ENCODE measurements at regions not wholly inside any gene's neighbourhood (a gene's known extent, or its start where the extent isn't known, plus 50 kb on each side); places are given as distances from the start of the nearest gene placed in this dataset.

GRCh38 chr9:90514877-90515276 is 127.7 kb downstream of the DIRAS2 start:
- Histone ChIP-seq H3K4me3 (ENCODE audit: low read length in 2 of 2) (no peak overlapping the region), H2BK12ac (ENCODE audit: low read length) (no peak overlapping the region), H3K14ac (ENCODE audit: low read length) (no peak overlapping the region), H3K23ac (ENCODE audit: low read depth, low read length, poor library complexity) (no peak overlapping the region), H3K9ac (ENCODE audit: low read depth, low read length, poor library complexity) (no peak overlapping the region), H2AFZ (ENCODE audit: low read length) (no peak overlapping the region), H3K18ac (ENCODE audit: low read length) (no peak overlapping the region), H2BK120ac (ENCODE audit: low read depth, low read length) (no peak overlapping the region), H3K9me3 (replicated peaks in 1 of 2; ENCODE audit: control insufficient read depth in 2 of 2, insufficient read depth in 1 of 2, low read depth in 1 of 2, low read length in 2 of 2) (peaks cover 0 to 2% of the 10 kb centered on the region in 2 donors), H3K4me2 (ENCODE audit: insufficient read depth, low read length, poor library complexity, severe bottlenecking) (no peak overlapping the region), H3K27ac (replicated peaks; ENCODE audit: low read length) (no peak overlapping the region), H4K8ac (ENCODE audit: low read depth, low read length) (no peak overlapping the region), H4K91ac (ENCODE audit: low read depth, low read length, poor library complexity) (no peak overlapping the region), H3K4ac (ENCODE audit: low read length) (no peak overlapping the region), H3K79me1 (ENCODE audit: low read depth, low read length) (no peaks in the 10 kb centered on the region), H2BK15ac (ENCODE audit: low read length) (no peak overlapping the region), H2AK5ac (ENCODE audit: low read depth, low read length) (no peak overlapping the region), H3K36me3 (replicated peaks in 1 of 2; ENCODE audit: control insufficient read depth in 2 of 2, insufficient read depth in 2 of 2, low read length in 2 of 2) (no peaks in the 10 kb centered on the region), H3K27me3 (ENCODE audit: control insufficient read depth in 3 of 3, insufficient read depth in 3 of 3, low read depth in 1 of 3, low read length in 3 of 3) (no peaks in the 10 kb centered on the region), H3K4me1 (ENCODE audit: control insufficient read depth in 2 of 2, insufficient read depth in 1 of 2, low read depth in 1 of 2, low read length in 2 of 2) (no peaks in the 10 kb centered on the region), H2BK5ac (ENCODE audit: low read length) (no peak overlapping the region)
- no CpG with 5 or more reads among the region's 3 CpGs for WGBS, 2 donors (ENCODE audit: extremely low coverage in 2 of 2, insufficient read length in 2 of 2, insufficient replicate concordance in 1 of 2)
- DNase-seq (ENCODE audit: low spot score), result no peak

- Histone ChIP-seq H2AK5ac (ENCODE audit: low read depth, low read length) (no peak overlapping the region), H3K14ac (ENCODE audit: low read length) (no peak overlapping the region), H3K4me3 (ENCODE audit: low read length in 2 of 2) (no peak overlapping the region), H3K9ac (ENCODE audit: low read depth, low read length, poor library complexity) (no peak overlapping the region), H2BK12ac (ENCODE audit: low read length) (no peak overlapping the region), H2BK5ac (ENCODE audit: low read length) (no peak overlapping the region), H2AFZ (ENCODE audit: low read length) (no peak overlapping the region), H3K27ac (replicated peaks; ENCODE audit: low read length) (no peak overlapping the region), H3K9me3 (replicated peaks in 1 of 2; ENCODE audit: control insufficient read depth in 2 of 2, insufficient read depth in 1 of 2, low read depth in 1 of 2, low read length in 2 of 2) (peaks cover 0 to 2% of the 10 kb centered on the region in 2 donors), H3K27me3 (ENCODE audit: control insufficient read depth in 3 of 3, insufficient read depth in 3 of 3, low read depth in 1 of 3, low read length in 3 of 3) (no peaks in the 10 kb centered on the region), H4K8ac (ENCODE audit: low read depth, low read length) (no peak overlapping the region), H2BK15ac (ENCODE audit: low read length) (no peak overlapping the region), H3K4ac (ENCODE audit: low read length) (no peak overlapping the region), H3K36me3 (replicated peaks in 1 of 2; ENCODE audit: control insufficient read depth in 2 of 2, insufficient read depth in 2 of 2, low read length in 2 of 2) (no peaks in the 10 kb centered on the region), H3K79me1 (ENCODE audit: low read depth, low read length) (no peaks in the 10 kb centered on the region), H3K4me1 (ENCODE audit: control insufficient read depth in 2 of 2, insufficient read depth in 1 of 2, low read depth in 1 of 2, low read length in 2 of 2) (no peaks in the 10 kb centered on the region), H3K18ac (ENCODE audit: low read length) (no peak overlapping the region), H2BK120ac (ENCODE audit: low read depth, low read length) (no peak overlapping the region), H3K4me2 (ENCODE audit: insufficient read depth, low read length, poor library complexity, severe bottlenecking) (no peak overlapping the region), H3K23ac (ENCODE audit: low read depth, low read length, poor library complexity) (no peak overlapping the region), H4K91ac (ENCODE audit: low read depth, low read length, poor library complexity) (no peak overlapping the region)
- no peak for DNase-seq (ENCODE audit: low spot score)
- no CpG with 5 or more reads among the region's 5 CpGs for WGBS, 2 donors (ENCODE audit: extremely low coverage in 2 of 2, insufficient read length in 2 of 2, insufficient replicate concordance in 1 of 2)
These were observed 127.1 kb downstream of the DIRAS2 start for GRCh38 chr9:90515510-90515909.

- no peak overlapping the region for H3K27ac ChIP-seq (replicated peaks; ENCODE audit: low read length)
- H3K4me1 ChIP-seq (ENCODE audit: control insufficient read depth in 2 of 2, insufficient read depth in 1 of 2, low read depth in 1 of 2, low read length in 2 of 2), result peaks cover under 1% of the 10 kb centered on the region in 2 donors
- H2BK12ac ChIP-seq (ENCODE audit: low read length), result no peak overlapping the region
- H3K23ac ChIP-seq (ENCODE audit: low read depth, low read length, poor library complexity), result no peak overlapping the region
- H3K9me3 ChIP-seq (replicated peaks in 1 of 2; ENCODE audit: control insufficient read depth in 2 of 2, insufficient read depth in 1 of 2, low read depth in 1 of 2, low read length in 2 of 2), result peaks cover 0 to 2% of the 10 kb centered on the region in 2 donors
- no peak overlapping the region for H3K4me2 ChIP-seq (ENCODE audit: insufficient read depth, low read length, poor library complexity, severe bottlenecking)
- no peak overlapping the region for H4K91ac ChIP-seq (ENCODE audit: low read depth, low read length, poor library complexity)
- no peak overlapping the region for H2BK120ac ChIP-seq (ENCODE audit: low read depth, low read length)
- H3K27me3 ChIP-seq (ENCODE audit: control insufficient read depth in 3 of 3, insufficient read depth in 3 of 3, low read depth in 1 of 3, low read length in 3 of 3), result no peaks in the 10 kb centered on the region
- H3K4me3 ChIP-seq (ENCODE audit: low read length in 2 of 2), result no peak overlapping the region
- H3K14ac ChIP-seq (ENCODE audit: low read length), result no peak overlapping the region
- H3K79me1 ChIP-seq (ENCODE audit: low read depth, low read length), result no peaks in the 10 kb centered on the region
- H2AFZ ChIP-seq (ENCODE audit: low read length), result no peak overlapping the region
- DNase-seq (ENCODE audit: low spot score), result no peak
- no peak overlapping the region for H4K8ac ChIP-seq (ENCODE audit: low read depth, low read length)
- no peaks in the 10 kb centered on the region for H3K36me3 ChIP-seq (replicated peaks in 1 of 2; ENCODE audit: control insufficient read depth in 2 of 2, insufficient read depth in 2 of 2, low read length in 2 of 2)
- no peak overlapping the region for H2BK15ac ChIP-seq (ENCODE audit: low read length)
- H3K4ac ChIP-seq (ENCODE audit: low read length), result no peak overlapping the region
- H2AK5ac ChIP-seq (ENCODE audit: low read depth, low read length), result no peak overlapping the region
- WGBS, 2 donors (ENCODE audit: extremely low coverage in 2 of 2, insufficient read length in 2 of 2, insufficient replicate concordance in 1 of 2), result no CpG with 5 or more reads among the region's 2 CpGs
- H2BK5ac ChIP-seq (ENCODE audit: low read length), result no peak overlapping the region
- H3K18ac ChIP-seq (ENCODE audit: low read length), result no peak overlapping the region
- H3K9ac ChIP-seq (ENCODE audit: low read depth, low read length, poor library complexity), result no peak overlapping the region
These were observed 125.5 kb downstream of the DIRAS2 start for GRCh38 chr9:90517103-90517502.

GRCh38 chr9:90521811-90522570 is 120.6 kb downstream of the DIRAS2 start:
- H3K23ac ChIP-seq (ENCODE audit: low read depth, low read length, poor library complexity), result no peak overlapping the region
- peaks cover 1% of the 10 kb centered on the region in 2 donors for H3K4me1 ChIP-seq (ENCODE audit: control insufficient read depth in 2 of 2, insufficient read depth in 1 of 2, low read depth in 1 of 2, low read length in 2 of 2)
- no peak overlapping the region for H2AK5ac ChIP-seq (ENCODE audit: low read depth, low read length)
- no peaks in the 10 kb centered on the region for H3K27me3 ChIP-seq (ENCODE audit: control insufficient read depth in 3 of 3, insufficient read depth in 3 of 3, low read depth in 1 of 3, low read length in 3 of 3)
- no peak overlapping the region for H2BK12ac ChIP-seq (ENCODE audit: low read length)
- no peaks in the 10 kb centered on the region for H3K36me3 ChIP-seq (replicated peaks in 1 of 2; ENCODE audit: control insufficient read depth in 2 of 2, insufficient read depth in 2 of 2, low read length in 2 of 2)
- H3K18ac ChIP-seq (ENCODE audit: low read length), result no peak overlapping the region
- H4K91ac ChIP-seq (ENCODE audit: low read depth, low read length, poor library complexity), result no peak overlapping the region
- H2AFZ ChIP-seq (ENCODE audit: low read length), result no peak overlapping the region
- H3K4ac ChIP-seq (ENCODE audit: low read length), result no peak overlapping the region
- no peak overlapping the region for H4K8ac ChIP-seq (ENCODE audit: low read depth, low read length)
- H3K14ac ChIP-seq (ENCODE audit: low read length), result no peak overlapping the region
- no CpG with 5 or more reads among the region's 7 CpGs for WGBS, 2 donors (ENCODE audit: extremely low coverage in 2 of 2, insufficient read length in 2 of 2, insufficient replicate concordance in 1 of 2)
- H3K27ac ChIP-seq (replicated peaks; ENCODE audit: low read length), result no peak overlapping the region
- H2BK5ac ChIP-seq (ENCODE audit: low read length), result no peak overlapping the region
- H3K79me1 ChIP-seq (ENCODE audit: low read depth, low read length), result no peaks in the 10 kb centered on the region
- no peaks in the 10 kb centered on the region for H3K9me3 ChIP-seq (replicated peaks in 1 of 2; ENCODE audit: control insufficient read depth in 2 of 2, insufficient read depth in 1 of 2, low read depth in 1 of 2, low read length in 2 of 2)
- H3K4me3 ChIP-seq (ENCODE audit: low read length in 2 of 2), result no peak overlapping the region
- no peak overlapping the region for H2BK120ac ChIP-seq (ENCODE audit: low read depth, low read length)
- no peak for DNase-seq (ENCODE audit: low spot score)
- no peak overlapping the region for H3K9ac ChIP-seq (ENCODE audit: low read depth, low read length, poor library complexity)
- H2BK15ac ChIP-seq (ENCODE audit: low read length), result no peak overlapping the region
- H3K4me2 ChIP-seq (ENCODE audit: insufficient read depth, low read length, poor library complexity, severe bottlenecking), result no peak overlapping the region

All from neuronal stem cell (in vitro differentiated cells).